ENCODE measurements at regions not wholly inside any gene's neighbourhood (a gene's known extent, or its start where the extent isn't known, plus 50 kb on each side); places are given as distances from the start of the nearest gene placed in this dataset.

DNA sequence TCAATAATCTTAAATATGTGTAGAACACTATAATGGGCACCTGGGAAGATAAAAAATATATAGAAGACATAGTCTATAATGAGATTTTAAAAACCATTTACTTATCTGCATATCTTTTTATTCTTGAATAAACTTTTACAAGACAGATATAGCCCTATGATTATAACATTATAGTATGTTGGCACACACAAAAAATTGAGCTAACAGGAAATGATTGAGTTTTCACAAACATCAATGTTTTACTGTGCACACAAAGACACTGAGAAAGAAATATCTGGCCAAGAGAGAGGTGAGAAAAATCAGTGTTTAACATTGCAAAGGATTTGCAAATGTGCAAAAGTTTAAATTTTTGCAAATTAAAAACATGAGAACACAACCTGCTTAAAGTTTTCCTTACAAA is 124.3 kb downstream of the BBS10 start:
- DNase-seq (ENCODE audit: low read depth in 1 of 2, low spot score in 1 of 2), result no peak

DNA sequence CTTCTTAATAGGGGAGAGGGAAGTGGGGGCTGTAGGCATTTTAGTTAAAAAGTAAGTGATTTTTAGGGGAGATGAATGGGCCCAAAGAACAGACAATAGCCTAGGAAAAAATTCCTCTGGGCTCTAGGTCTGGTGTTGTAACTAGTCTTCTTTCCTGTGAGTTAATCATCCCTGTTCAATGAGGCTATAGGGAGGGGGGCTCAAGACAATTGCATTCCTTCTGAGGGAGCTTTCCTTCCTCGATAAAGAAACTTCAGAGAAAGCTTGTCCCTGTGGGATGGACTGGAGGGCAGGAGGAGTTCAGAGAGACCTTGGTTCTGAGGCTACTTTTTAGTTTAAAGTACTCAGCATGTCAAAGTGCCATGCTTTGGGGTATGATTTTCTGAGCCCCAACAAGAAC is 127.2 kb downstream of the BBS10 start:
- no peak for DNase-seq (ENCODE audit: low read depth in 1 of 2, low spot score in 1 of 2)

DNA sequence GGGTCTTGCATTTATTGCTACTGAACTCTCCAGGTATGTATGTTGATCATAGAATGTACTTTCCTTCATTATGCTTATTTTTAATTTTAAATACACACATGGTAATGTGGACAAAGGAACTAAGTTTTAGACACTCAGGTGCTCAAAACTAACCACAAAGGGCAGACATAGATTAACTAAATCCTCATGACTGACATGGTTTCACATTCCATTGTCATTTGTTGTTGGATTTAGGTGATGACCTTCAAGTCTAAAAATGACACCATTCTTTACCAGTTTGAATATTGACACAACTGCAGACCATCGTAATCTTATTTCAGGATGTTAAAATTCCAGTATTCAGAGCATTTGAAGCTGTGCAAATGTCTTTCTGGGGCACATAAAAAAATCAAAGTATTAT is 128.4 kb downstream of the BBS10 start:
- no peak for DNase-seq (ENCODE audit: low read depth in 1 of 2, low spot score in 1 of 2)

DNA sequence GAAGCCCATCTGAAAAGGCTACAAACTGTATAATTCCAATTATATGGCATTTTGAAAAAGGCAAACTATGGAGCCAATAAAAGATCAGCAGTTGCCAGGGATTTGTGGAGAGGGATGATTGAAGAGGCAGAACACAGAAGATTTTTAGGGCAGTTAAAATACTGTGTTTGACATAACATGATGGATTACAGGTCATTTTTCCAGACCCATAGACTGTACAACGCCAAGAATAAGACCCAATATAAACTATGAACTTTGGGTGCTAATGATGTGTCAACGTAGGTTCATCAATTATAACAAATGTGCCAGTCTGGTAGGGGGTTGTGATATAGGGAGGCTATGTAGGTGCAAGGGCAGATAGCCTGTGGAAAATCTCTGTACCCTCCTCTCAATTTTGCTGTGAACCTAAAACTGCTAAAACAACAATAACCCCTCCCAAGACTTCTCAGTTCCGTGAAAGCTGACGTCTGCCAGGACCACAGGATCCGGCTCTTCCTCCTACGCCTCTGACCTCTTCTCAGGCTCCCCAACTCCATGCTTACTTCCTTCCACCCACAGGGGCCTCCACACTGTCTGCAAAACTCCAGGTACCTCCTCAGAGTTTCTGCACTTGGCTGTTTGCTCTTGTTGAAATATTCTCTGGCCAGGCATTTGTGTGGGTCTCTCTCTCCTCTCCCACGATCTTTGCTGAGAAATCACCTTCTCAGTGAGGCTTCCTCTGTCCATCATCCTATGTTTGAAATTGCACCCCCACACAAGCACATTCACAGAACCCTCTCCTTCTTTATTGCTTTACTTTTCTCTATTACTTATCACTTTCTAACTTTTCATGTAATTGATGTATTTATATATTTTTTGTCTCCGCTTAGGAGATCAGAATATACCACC is 131.4 kb downstream of the BBS10 start:
- DNase-seq (ENCODE audit: low read depth in 1 of 2, low spot score in 1 of 2), result no peak

DNA sequence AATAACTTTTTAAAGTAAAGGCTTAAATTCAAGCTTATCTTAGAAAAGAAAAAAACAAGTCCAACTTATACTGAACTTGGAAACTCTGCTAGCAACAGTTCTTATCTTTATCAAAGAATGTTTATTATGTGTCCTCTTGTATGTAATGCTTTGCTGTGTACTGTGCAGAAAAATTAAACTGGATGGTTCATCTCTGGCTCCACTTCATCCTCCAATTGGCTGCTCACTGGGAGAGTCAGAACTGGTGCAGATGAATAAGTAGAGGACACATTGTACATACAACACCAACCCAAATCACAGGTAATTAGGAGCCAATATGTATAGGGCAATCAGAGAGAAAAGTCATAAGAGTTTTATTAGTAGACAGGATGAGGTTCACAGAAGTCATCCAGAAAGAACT is 123.6 kb upstream of the NAP1L1 start:
- no peak for DNase-seq (ENCODE audit: low read depth in 1 of 2, low spot score in 1 of 2)

DNA sequence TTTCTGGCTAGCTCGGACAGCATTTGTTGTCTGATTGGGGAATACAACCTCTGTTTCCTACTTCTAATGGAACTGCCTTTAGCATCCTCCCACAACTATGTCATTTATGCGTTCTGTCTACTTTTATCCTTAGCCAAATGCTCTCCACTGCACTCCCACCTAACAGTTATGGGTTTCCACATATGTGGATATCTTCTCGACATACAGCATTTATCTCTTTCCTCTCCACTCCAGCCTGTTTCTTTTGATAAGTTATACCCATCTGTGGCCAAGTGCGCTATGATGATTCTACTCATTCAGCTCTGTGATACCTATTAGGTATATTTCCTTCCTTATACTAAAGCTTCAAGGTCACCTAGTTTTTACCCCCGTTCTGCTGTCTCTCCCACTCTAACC is 122.2 kb upstream of the NAP1L1 start:
- no peak for DNase-seq (ENCODE audit: low read depth in 1 of 2, low spot score in 1 of 2)

DNA sequence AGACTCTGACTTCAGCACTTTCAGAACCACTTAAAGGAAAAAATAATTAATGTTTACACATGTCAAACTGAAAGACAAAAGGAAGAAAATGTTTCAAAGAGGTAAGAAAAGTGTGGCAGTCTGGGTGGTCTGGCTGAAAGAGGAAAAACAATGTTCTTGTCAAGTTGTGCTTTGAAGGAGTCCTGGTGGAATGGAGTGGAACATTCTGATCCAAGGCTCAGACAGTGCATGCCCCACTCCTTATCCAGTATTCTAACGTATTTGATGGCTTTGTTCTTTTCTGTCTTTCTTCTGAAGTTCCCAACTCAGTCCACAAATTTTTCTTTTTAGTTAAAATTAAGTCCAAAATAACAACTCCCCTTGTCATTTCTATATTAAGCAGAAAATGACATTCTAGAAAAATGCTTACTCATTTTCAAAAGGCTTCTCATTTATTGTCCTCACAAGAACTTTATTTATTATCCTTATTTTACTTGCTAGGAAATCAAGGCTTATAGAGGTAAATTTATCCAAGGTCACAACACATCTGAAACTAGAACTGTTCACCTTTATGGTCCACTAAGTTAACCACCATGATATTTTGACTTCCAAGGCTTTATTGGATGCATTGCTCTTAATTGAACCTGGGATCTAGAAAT is 121.7 kb upstream of the NAP1L1 start:
- DNase-seq (ENCODE audit: low read depth in 1 of 2, low spot score in 1 of 2), result no peak

DNA sequence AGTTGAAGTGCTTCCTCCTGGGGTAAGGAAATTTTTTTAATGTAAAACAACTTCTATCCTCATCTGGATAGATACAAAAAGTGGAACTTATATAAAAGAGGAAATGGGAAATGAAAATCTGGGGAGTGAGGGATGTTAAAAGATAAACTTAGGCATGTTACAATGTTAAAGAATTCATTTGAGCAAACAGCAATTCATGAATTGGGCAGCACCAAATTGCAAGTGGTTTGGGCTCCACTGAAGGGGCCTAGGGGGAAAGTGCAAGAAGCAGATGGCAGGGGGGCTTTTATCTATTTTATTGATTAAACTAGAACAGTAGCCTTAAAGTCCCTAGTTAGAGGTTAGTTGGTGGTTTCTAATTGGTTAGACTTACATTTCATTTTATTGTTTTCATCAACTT is 118.1 kb upstream of the NAP1L1 start:
- DNase-seq (ENCODE audit: low read depth in 1 of 2, low spot score in 1 of 2), result no peak

DNA sequence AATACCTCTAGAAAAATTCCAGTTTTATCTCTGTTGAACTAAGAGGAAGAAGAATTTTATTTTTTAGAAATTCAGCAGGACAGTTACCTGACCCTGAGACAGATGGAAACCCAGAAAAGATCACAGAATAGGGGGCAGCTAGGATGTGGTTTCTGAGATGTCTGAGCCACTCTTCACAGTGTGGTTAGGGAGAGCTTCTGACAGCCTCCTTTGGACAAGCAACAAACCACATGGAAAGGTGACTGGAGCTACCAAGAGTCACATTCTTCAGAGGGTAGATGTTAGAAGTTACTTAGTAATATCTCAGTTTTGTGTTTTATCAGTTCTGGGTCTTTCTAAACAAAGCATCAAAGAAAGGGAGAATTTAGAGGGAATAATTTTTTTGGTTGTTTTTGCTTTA is 117.3 kb upstream of the NAP1L1 start:
- no peak for DNase-seq (ENCODE audit: low read depth in 1 of 2, low spot score in 1 of 2)

DNA sequence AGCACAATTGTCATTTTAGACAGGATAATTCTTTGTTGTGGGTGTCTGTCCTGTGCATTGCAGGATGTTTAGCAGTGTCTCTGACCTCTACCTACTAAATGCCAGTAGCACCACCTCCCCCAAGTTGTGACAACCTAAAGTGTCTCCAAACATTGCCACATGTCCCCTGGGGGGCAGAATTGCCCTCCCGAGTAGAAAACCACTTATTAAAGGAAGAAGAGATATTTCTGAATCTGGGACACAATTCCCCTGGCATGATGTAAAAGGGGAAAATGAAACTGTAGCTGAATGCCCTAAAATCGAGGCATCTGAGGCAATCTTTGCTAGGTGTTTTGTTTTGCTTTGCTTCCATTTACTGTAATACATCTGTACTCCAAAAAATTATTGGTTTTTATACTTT is 116.8 kb upstream of the NAP1L1 start:
- DNase-seq (ENCODE audit: low read depth in 1 of 2, low spot score in 1 of 2), result no peak

DNA sequence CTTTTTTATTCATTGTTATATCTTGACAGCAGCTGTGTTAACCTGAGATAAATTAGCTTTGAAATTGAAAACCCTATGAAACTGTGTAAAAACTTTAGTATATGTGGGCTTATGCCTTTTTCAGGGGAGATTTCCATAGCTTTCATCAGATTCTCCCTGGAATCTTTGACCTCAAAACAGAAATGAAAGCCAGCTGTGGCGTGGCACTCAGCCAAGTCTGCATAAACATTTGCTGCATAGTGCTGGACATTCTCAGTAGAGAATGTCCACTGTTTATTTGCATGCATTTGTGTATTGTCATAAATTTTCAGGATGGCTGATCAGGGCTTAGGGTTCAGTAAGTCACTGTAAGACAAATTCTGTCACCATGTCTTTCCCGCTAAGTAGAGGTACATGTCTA is 115.3 kb upstream of the NAP1L1 start:
- no peak for DNase-seq (ENCODE audit: low read depth in 1 of 2, low spot score in 1 of 2)

DNA sequence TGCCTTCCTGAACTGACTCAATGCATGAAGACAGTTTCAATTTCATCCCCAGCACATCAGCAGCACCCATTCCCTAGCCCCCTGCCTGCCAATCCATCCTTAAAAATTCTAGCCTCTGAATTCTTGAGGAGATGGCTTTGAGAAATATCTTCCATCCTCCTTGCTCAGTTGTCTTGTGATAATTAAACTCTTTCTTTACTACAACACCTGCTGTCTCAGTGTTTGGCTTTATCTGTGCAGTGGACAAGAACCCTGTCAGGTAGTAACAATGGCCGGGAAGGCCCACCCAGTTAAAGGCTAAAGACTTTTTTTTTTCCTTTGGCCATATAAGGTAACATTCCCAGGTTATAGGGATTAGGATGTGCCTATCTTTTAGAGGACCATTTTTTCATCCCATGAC is 114.4 kb upstream of the NAP1L1 start:
- no peak for DNase-seq (ENCODE audit: low read depth in 1 of 2, low spot score in 1 of 2)

DNA sequence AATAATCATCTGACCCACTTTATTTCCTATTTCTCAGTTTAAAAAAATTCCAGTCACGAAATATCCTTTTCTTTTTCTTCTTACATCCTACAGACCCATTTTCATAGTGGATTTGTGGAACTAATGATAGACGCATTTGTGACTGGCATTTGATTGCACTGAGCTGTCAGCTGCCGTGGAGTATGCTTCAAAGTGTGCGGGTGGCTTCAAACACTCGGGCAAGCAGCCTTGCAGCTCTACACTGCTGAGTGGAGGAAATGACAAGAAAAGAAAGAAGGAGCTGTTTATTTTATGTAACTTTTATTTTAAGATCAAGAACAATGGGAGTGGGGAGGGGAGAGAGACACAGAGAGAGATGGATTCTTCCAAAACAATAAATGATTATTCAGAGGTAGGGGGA is 112.8 kb upstream of the NAP1L1 start:
- no peak for DNase-seq (ENCODE audit: low read depth in 1 of 2, low spot score in 1 of 2)

DNA sequence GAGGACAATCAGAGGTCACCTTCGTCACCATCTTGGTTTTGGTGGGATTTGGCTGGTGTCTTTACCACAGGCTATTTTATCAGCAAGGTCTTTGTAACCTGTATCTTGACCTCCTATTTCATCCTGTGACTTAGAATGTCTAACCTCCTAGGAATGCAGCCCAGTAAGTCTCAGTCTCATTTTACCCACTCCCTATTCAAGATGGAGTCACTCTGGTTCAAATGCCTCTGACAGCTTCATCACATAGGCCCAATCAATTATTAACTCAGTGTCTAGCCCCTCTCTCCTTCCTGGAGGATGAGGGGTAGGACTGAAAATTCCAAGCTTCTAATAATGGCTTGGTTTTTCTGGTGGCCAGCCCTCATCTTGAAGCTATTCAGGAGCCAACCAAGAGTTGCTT is 111.4 kb upstream of the NAP1L1 start:
- no peak for DNase-seq (ENCODE audit: low read depth in 1 of 2, low spot score in 1 of 2)

DNA sequence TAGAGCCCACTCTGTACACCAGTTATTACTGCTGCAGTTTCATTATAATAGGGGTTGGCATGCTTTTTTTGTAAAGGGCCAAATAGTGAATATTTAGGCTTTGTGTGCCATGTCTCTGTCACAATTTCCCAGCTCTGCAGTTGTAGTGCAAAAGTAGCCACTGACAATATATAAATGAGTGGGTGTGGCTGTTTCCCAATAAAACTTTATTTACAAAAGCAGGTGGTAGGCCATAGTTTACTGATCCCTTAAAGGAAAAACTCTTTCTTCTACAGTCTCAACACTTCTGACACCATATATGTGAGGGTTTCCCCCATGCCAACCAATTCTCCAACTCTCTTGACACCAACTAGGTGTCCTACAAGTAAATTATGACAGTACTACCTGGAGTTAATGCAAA is 110.2 kb upstream of the NAP1L1 start:
- DNase-seq (ENCODE audit: low read depth in 1 of 2, low spot score in 1 of 2), result no peak

DNA sequence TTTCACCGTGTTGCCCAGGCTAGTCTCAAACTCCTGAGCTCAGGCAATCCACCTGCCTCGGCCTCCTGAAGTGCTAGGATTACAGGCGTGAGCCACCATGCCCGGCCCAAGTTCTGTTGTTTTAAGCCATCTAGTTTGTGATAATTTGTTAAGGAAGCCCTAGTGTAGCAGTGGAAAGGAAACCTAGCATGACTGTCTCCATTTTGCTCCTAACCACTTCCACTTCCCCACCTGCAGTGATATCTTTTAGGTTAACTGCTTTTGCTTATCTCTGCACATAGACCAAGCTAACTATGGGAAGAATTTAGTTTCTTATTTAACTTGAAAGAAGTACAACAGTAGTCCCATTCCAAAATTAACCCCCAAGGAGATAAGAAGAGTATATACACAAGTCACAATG is 109.5 kb upstream of the NAP1L1 start:
- DNase-seq (ENCODE audit: low read depth in 1 of 2, low spot score in 1 of 2), result no peak

DNA sequence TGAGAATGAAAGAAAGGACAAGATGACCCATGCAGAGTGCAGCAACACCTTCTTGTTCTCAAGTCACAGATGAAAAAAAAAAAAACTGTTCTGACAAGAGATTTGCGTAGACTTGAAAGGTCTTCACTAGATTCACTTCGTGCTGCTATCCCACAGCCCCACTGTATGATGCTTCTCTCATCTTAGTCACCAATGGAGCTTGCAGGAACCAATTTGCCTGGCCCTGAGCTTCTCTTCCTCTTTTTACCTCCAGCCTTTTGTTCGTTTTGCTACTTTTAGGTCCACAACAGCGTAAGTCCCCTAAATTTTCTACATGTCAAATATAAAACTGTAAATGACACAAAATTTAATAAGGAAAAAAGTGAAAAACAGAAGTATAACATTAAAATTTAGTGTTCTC is 107.9 kb upstream of the NAP1L1 start:
- DNase-seq (ENCODE audit: low read depth in 1 of 2, low spot score in 1 of 2), result no peak

DNA sequence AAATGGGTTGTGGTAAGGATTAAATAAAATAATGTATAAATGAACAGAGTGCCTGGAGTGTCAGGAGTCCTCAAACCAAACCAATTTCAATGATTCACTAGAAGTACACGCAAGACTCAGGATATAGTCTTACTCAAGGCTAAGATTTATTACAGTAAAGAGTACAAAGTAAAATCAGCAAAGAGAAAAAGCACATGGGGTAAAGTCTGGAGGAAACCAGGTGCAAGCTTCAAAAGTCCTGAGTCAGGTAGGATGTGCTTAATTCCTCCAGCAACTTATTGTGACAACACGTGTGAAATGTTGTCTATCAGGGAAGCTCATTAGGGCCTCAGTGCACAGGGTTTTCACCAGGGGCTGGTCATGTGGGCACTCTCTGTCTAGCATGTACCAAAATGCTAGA is 105.8 kb upstream of the NAP1L1 start:
- no peak for DNase-seq (ENCODE audit: low read depth in 1 of 2, low spot score in 1 of 2)

DNA sequence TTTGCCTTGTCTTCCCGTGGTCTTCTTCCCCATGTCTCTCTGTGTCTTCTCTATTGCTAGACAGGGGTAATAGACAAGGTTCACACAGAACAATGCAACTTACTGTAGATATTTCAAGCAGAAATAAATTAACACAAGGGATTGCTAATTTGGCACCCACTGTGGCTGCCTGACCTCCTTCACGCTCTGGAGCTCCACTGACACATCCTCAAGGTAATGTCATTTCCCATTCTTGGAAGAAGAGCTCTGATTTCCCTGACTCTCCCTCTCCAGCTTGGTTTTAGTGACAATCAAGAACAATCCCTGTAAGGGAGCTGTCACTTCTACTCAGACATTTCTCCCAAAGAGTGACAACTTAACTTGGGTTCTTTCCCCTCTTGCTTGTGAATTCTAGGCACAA is 105.4 kb upstream of the NAP1L1 start:
- DNase-seq (ENCODE audit: low read depth in 1 of 2, low spot score in 1 of 2), result no peak

DNA sequence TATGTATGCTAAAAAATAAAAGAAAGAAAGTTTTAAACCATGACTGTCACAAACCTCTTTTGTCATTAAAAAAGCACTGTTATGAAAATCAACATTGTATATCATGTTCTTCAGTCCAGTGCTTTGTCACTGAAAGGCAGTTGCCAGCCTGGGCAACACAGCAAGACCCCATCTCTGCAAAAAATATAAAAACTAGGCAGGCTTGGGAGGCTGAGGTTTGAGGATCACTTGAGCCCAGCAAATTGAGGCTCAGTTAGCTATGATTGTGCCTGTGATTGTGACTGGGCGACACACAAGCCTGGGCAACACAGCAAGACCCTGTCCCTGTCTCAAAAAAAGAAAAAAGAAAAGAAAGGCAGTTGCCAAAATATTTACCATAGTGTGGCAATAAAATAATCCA is 102.7 kb upstream of the NAP1L1 start:
- DNase-seq (ENCODE audit: low read depth in 1 of 2, low spot score in 1 of 2), result no peak

DNA sequence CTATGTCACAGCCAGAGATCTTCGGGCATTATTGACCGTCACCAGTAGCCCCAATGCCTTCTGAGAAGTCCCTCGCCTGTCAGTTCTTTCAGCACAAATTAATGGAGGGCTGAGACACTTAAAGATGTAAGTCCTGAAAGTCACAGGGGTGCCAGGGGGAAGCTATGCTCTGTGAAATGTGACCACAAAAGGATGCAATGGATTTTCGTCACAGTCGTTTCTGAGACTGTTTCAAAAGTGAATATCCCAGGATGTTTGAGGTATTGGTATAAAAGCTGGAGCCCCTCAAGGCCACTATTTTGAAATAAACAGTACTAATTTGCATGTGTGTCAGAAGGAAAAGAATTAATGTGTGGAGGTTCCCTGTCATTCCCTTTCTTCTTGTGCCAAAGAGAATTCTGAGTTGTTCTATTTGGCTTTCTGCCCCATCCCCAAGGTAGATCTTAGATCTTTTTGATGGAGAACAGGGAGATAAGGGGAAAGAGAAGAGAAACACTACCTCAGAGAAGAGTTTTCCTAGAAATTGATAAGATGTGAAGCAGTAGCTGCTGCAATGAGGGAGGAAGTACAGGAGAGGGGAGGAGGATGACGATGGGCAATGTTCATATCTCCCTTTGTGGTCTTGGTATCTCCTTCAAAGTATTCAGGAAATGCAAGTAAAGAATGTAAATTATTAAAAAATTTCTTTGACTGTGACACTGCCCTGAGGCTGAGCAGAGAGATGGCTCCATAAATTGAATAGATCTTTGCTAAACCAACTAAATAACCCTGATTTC is 101.8 kb upstream of the NAP1L1 start:
- no peak for DNase-seq (ENCODE audit: low read depth in 1 of 2, low spot score in 1 of 2)

Data from activated CD4-positive, alpha-beta T cell treated with anti-CD3 and anti-CD28 coated beads, Interleukin-2, amount 50 U/mL, for 24 hours (primary cell).